ENCODE measurements at regions not wholly inside any gene's neighbourhood (a gene's known extent, or its start where the extent isn't known, plus 50 kb on each side); places are given as distances from the start of the nearest gene placed in this dataset.

GRCh38 chr3:99355465-99355864 is 282.9 kb upstream of the COL8A1 start:
- no peaks in the 10 kb centered on the region for H3K4me1 Mint-ChIP-seq
- H3K36me3 Mint-ChIP-seq: no peaks in the 10 kb centered on the region
- no peaks in the 10 kb centered on the region for H3K27me3 Mint-ChIP-seq
- peak; percentile 42 for ATAC-seq
- H3K9me3 Mint-ChIP-seq: no peaks in the 10 kb centered on the region
- H3K27ac Mint-ChIP-seq: no peak overlapping the region
- no peak overlapping the region for H3K4me3 Mint-ChIP-seq

- no peak overlapping the region for H3K4me3 Mint-ChIP-seq
- peaks cover 5% of the 10 kb centered on the region for H3K9me3 Mint-ChIP-seq
- H3K27ac Mint-ChIP-seq: no peak overlapping the region
- no peaks in the 10 kb centered on the region for H3K27me3 Mint-ChIP-seq
- ATAC-seq: no peak
- H3K4me1 Mint-ChIP-seq: no peaks in the 10 kb centered on the region
- H3K36me3 Mint-ChIP-seq: no peaks in the 10 kb centered on the region
Observed at GRCh38 chr3:99352811-99353210, 285.6 kb upstream of the COL8A1 start.

- Mint-ChIP-seq H3K36me3 (no peaks in the 10 kb centered on the region), H3K27me3 (no peaks in the 10 kb centered on the region)
Observed at GRCh38 chr3:99351122-99351521, 287.3 kb upstream of the COL8A1 start.

GRCh38 chr3:99348451-99348850 is 289.9 kb upstream of the COL8A1 start:
- H3K4me3 Mint-ChIP-seq: no peak overlapping the region
- no peaks in the 10 kb centered on the region for H3K27me3 Mint-ChIP-seq
- no peak overlapping the region for H3K27ac Mint-ChIP-seq
- peaks cover 5% of the 10 kb centered on the region for H3K9me3 Mint-ChIP-seq
- no peak for ATAC-seq
- H3K4me1 Mint-ChIP-seq: no peaks in the 10 kb centered on the region
- no peaks in the 10 kb centered on the region for H3K36me3 Mint-ChIP-seq

More at GRCh38 chr3:99351122-99351521, 287.3 kb upstream of the COL8A1 start:
- Mint-ChIP-seq H3K9me3 (peaks cover 5% of the 10 kb centered on the region), H3K4me1 (no peaks in the 10 kb centered on the region), H3K27ac (no peak overlapping the region), H3K4me3 (no peak overlapping the region)
- no peak for ATAC-seq

- H3K4me3 Mint-ChIP-seq: no peak overlapping the region
- H3K4me1 Mint-ChIP-seq: no peaks in the 10 kb centered on the region
- ATAC-seq: no peak
- H3K27ac Mint-ChIP-seq: no peak overlapping the region
- H3K36me3 Mint-ChIP-seq: no peaks in the 10 kb centered on the region
- peaks cover 2% of the 10 kb centered on the region for H3K9me3 Mint-ChIP-seq
- no peaks in the 10 kb centered on the region for H3K27me3 Mint-ChIP-seq
Observed at GRCh38 chr3:99344216-99344615, 294.2 kb upstream of the COL8A1 start.

- Mint-ChIP-seq H3K27ac (no peak overlapping the region), H3K4me3 (no peak overlapping the region), H3K36me3 (no peaks in the 10 kb centered on the region), H3K27me3 (no peaks in the 10 kb centered on the region), H3K9me3 (peaks cover 3% of the 10 kb centered on the region), H3K4me1 (no peaks in the 10 kb centered on the region)
- no peak for ATAC-seq
Observed at GRCh38 chr3:99342383-99342782, 296.0 kb upstream of the COL8A1 start.

GRCh38 chr3:99339222-99339621 is 299.2 kb upstream of the COL8A1 start:
- Mint-ChIP-seq H3K9me3 (peaks cover 6% of the 10 kb centered on the region), H3K36me3 (no peaks in the 10 kb centered on the region), H3K4me3 (no peak overlapping the region), H3K27ac (no peak overlapping the region), H3K27me3 (no peaks in the 10 kb centered on the region), H3K4me1 (no peaks in the 10 kb centered on the region)
- no peak for ATAC-seq

GRCh38 chr3:99332718-99333117 is 305.7 kb upstream of the COL8A1 start:
- no peak for ATAC-seq
- Mint-ChIP-seq H3K27me3 (no peaks in the 10 kb centered on the region), H3K4me3 (no peak overlapping the region), H3K27ac (no peak overlapping the region), H3K9me3 (peaks cover 3% of the 10 kb centered on the region), H3K4me1 (no peaks in the 10 kb centered on the region), H3K36me3 (no peaks in the 10 kb centered on the region)

DNA sequence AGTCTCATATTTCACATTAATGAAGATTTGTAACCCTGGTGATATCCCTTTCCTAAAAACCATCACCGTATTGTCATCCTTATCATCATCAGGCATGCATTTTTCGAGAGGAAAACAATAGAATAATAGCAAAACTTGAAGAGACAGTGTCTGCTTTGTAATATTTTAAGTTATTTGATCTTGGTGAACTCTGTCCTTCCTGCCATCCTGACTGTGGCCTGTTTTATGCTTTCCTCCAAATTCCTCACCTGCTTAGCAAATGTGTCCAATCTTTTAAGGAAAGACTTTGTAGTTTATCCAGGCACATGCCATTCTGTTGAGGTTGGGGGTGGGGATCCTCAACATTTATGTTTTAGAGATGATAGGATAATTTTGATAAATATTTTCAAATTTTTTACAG is 306.1 kb upstream of the COL8A1 start:
- Mint-ChIP-seq H3K36me3 (no peaks in the 10 kb centered on the region), H3K9me3 (peaks cover 3% of the 10 kb centered on the region), H3K4me1 (no peaks in the 10 kb centered on the region), H3K27ac (no peak overlapping the region), H3K4me3 (no peak overlapping the region), H3K27me3 (no peaks in the 10 kb centered on the region)
- ATAC-seq: no peak

- ATAC-seq: no peak
- Mint-ChIP-seq H3K9me3 (peaks cover 3% of the 10 kb centered on the region), H3K4me3 (no peak overlapping the region), H3K36me3 (no peaks in the 10 kb centered on the region), H3K27ac (no peak overlapping the region), H3K27me3 (no peaks in the 10 kb centered on the region), H3K4me1 (no peaks in the 10 kb centered on the region)
Observed at GRCh38 chr3:99330924-99331532, 307.4 kb upstream of the COL8A1 start.

GRCh38 chr3:99330281-99330680 is 308.1 kb upstream of the COL8A1 start:
- no peaks in the 10 kb centered on the region for H3K27me3 Mint-ChIP-seq
- peaks cover 3% of the 10 kb centered on the region for H3K9me3 Mint-ChIP-seq
- H3K4me1 Mint-ChIP-seq: no peaks in the 10 kb centered on the region
- no peaks in the 10 kb centered on the region for H3K36me3 Mint-ChIP-seq
- no peak overlapping the region for H3K4me3 Mint-ChIP-seq
- ATAC-seq: no peak
- no peak overlapping the region for H3K27ac Mint-ChIP-seq

DNA sequence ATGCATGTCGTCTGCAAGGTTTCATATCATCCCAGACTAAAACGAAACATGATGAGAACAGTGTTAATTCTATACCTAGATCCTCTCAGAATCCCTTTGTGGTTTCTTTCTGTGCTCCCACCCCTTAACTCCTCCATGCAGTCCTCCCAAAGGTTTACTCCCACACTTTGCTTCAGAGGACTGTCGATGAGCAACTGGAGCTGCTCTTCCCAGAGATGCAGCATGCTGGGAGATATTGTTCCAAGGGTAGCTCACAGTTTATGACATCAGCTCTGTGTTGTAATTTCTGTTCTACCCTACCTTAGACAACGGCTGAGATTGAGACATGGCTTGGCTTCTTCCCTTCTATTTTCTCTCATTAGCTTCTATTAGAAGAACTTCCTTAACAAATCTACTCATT is 313.0 kb upstream of the COL8A1 start:
- no peaks in the 10 kb centered on the region for H3K36me3 Mint-ChIP-seq
- H3K27ac Mint-ChIP-seq: no peak overlapping the region
- no peaks in the 10 kb centered on the region for H3K27me3 Mint-ChIP-seq
- H3K9me3 Mint-ChIP-seq: no peaks in the 10 kb centered on the region
- H3K4me3 Mint-ChIP-seq: no peak overlapping the region
- ATAC-seq: no peak
- H3K4me1 Mint-ChIP-seq: no peaks in the 10 kb centered on the region

- no peaks in the 10 kb centered on the region for H3K4me1 Mint-ChIP-seq
- no peaks in the 10 kb centered on the region for H3K9me3 Mint-ChIP-seq
- no peak for ATAC-seq
- no peak overlapping the region for H3K4me3 Mint-ChIP-seq
- no peaks in the 10 kb centered on the region for H3K27me3 Mint-ChIP-seq
- no peaks in the 10 kb centered on the region for H3K36me3 Mint-ChIP-seq
- no peak overlapping the region for H3K27ac Mint-ChIP-seq
Observed at GRCh38 chr3:99324636-99325203, 313.7 kb upstream of the COL8A1 start.

DNA sequence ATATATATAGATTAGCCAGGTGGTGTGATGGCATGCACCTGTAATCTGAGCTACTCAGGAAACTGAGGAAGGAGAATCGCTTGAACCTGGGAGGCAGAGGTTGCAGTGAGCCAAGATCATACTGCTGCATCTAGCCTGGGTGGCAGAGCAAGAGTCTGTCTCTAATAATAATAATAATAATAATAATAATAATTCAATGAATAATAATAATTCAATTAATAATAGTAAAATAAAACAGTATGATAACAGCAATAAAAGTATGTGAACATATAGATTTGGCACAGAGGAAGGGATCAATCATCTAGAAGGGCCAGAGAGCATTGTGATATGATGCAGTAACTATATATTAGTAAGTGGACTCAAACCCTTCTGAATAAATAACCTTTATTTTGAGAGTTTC is 314.5 kb upstream of the COL8A1 start:
- no peaks in the 10 kb centered on the region for H3K27me3 Mint-ChIP-seq
- no peaks in the 10 kb centered on the region for H3K4me1 Mint-ChIP-seq
- no peak overlapping the region for H3K4me3 Mint-ChIP-seq
- H3K27ac Mint-ChIP-seq: no peak overlapping the region
- no peak for ATAC-seq
- no peaks in the 10 kb centered on the region for H3K9me3 Mint-ChIP-seq
- H3K36me3 Mint-ChIP-seq: no peaks in the 10 kb centered on the region

- H3K27me3 Mint-ChIP-seq: no peaks in the 10 kb centered on the region
- H3K9me3 Mint-ChIP-seq: no peaks in the 10 kb centered on the region
- no peaks in the 10 kb centered on the region for H3K36me3 Mint-ChIP-seq
- no peaks in the 10 kb centered on the region for H3K4me1 Mint-ChIP-seq
- no peak for ATAC-seq
- no peak overlapping the region for H3K4me3 Mint-ChIP-seq
- no peak overlapping the region for H3K27ac Mint-ChIP-seq
Observed at GRCh38 chr3:99322551-99322950, 315.8 kb upstream of the COL8A1 start.

GRCh38 chr3:99321261-99321660 is 317.1 kb upstream of the COL8A1 start:
- H3K27ac Mint-ChIP-seq: no peak overlapping the region
- no peaks in the 10 kb centered on the region for H3K27me3 Mint-ChIP-seq
- H3K36me3 Mint-ChIP-seq: no peaks in the 10 kb centered on the region
- ATAC-seq: no peak
- no peak overlapping the region for H3K4me3 Mint-ChIP-seq
- H3K9me3 Mint-ChIP-seq: no peaks in the 10 kb centered on the region
- no peaks in the 10 kb centered on the region for H3K4me1 Mint-ChIP-seq

Data from stimulated activated memory B cell treated with anti-CD40 and anti-IgM and Interleukin-4, amounts not matched to agents 10 μg/mL and 1 μg/mL and 100 μg/mL, for 72 hours (primary cell).